NCI-H1417 (cell line): ENCODE measurements at regions not wholly inside any gene's neighbourhood (a gene's known extent, or its start where the extent isn't known, plus 50 kb on each side); places are given as distances from the start of the nearest gene placed in this dataset.

Experiments
- DNase-seq, 3 experiments: peaks; one replicate each; lab custom pipeline; 2025; lab: John Stamatoyannopoulos, UW

GRCh38 chr4:176843710-176844109 lies 51.0 kb upstream of the VEGFC start:
- no peak for DNase-seq

GRCh38 chr4:176844448-176844847 lies 51.7 kb upstream of the VEGFC start:
- DNase-seq, result no peak

DNA sequence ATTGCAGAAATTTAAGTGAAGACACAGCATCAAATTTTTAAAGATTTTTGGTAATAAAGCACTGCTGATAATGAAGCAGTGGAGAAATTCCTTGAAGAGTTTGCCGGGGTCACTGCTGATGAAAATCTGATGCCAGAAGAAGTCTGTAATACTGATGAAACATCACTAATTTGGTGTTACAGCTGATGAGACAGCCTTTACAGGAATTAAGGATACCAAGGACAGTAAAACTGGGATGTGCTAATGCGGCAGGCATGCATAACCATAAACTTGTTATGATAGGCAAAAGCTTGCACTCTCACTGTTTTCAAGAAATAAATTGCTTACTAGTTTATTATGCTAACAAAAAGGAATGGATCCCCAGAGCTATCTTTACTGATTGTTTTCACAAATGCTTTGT lies 52.9 kb upstream of the VEGFC start:
- DNase-seq, result no peak

- no peak for DNase-seq
These were observed 56.4 kb upstream of the VEGFC start for GRCh38 chr4:176849076-176849475.

DNA sequence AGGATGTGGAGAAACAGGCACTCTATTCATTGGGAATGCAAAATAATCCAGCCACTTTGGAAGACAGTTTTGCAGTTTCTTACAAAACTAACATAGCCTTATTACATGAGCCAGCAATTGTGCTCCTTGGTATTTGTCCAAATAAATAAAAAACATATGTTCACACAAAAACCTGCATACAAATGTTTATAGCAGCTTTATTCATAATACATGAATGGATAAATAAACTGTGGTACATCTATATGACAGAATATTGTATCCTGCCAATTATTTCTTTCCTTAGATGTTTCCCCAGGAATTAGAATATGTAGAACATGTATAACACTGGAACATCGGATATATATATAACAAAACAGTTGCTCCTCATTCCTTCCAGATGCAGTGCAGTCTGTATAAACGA lies 57.7 kb upstream of the VEGFC start:
- no peak for DNase-seq

DNA sequence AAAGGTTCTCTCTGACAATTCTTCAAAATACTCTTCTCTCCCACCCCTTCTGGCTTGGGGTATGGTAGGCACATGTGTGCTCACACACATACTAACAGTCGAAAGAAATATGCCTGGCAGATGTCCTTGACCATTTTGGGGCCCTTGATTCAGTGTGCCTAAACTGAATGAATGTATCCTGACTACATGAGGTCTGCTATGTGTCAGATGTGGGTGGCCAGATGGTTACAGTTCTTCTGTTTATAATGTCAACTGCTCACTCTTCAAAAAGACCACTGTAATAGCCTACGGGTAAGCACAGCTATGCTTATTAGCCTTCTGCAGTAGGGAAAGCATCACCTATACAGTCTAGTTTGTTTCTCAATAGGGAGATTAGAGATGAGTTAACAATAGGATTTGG lies 63.7 kb upstream of the VEGFC start:
- DNase-seq, result no peak

GRCh38 chr4:176858839-176859238 lies 66.1 kb upstream of the VEGFC start:
- peak in 1 of 3 experiments; percentile 11 for DNase-seq

DNA sequence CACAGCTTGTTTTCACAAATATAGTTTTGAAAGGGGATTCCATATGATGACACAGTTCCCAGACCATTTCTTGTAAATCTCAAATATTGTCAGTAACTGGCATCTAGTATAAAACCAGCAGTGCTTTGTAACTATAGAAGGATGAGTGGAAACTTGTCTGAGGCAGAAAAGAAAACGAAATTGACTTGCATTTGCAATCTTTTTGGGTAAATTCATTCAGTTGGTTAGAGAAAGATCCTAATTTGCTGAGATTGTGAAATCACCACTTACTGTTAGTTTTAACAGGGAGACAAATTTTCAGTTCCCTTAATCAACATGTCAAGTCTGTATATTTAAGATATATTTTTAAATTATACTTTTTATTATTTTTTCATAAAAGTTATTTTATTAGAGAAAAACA lies 71.5 kb upstream of the VEGFC start:
- no peak for DNase-seq

GRCh38 chr4:176868676-176869075 lies 76.0 kb upstream of the VEGFC start:
- DNase-seq, result no peak

DNA sequence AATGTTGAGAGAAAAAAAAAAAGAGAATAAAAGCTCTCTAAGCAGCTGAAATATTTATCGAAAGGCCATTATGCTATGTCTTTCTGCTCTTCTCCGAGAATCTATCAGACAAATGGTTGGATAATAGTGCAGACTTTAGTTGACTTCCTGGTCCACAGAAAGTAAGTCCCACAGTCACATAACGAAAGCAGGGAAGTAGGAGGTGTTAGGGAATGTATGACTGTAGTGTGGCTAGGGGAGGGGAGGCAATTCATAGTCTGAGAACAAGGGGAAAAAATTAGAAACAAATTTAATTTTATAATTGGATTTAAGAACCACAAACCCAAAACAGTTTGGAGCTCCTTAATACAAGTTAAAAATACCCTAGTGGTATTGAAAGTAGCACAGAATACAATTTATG lies 79.7 kb upstream of the VEGFC start:
- DNase-seq, result no peak

GRCh38 chr4:176874721-176875445 lies 82.2 kb upstream of the VEGFC start:
- no peak for DNase-seq

DNA sequence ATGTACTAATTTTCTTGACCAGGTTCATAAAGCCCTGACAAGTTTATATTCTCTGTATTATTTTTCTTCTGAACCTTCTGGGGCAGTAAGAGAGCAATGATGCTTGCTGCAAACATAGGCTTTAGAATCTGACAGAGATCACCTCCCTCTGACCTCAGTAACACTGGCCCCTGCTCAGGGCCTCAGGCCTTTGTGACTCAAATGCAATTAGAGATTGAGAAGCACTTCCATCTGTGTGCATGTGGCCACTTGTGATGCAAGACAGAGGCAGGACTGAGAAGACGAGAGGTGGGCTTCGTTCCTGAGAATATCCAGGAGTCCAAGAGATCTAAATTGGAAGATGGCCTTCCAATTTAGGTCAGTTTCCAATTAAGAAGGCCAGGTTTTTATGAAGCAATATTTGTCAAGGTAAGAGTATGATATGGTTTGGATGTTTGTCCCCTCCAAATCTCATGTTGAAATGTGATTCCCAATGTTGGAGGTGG lies 82.8 kb upstream of the VEGFC start:
- DNase-seq, result no peak

DNA sequence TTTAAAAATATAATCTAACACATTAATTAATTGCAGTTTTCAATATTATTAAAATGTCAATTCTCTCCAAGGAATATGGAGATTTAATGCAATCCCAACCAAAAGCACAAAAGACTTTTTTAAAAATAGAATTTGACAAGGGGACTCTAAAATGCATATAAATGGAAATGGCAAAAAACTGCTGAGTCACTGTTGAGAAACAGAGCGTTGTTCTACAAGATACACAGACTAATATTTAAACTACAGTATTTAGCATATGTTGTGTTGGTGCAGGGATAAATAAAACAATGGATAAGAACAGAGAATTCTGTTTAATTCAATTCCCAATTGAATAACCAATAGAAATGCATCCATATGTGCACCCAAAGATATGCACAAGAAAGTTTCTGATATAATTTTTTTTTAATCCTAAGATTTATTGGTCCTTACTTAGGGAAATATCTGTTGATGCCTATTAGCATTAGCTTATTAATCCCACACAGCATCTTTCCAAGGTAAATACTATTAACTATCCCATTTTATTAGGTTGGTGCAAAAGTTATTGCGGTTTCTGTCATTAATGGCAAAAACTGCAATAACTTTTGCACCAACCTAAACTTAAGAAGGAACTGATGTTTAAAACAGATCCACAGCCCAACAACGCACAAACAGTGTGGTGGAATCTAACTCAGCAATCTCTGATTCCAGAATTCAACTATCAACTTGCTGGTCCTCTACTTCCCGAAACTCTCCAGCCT lies 86.8 kb upstream of the VEGFC start:
- DNase-seq, result no peak

- DNase-seq, result no peak
These were observed 89.5 kb upstream of the VEGFC start for GRCh38 chr4:176882206-176882605.

- no peak for DNase-seq
These were observed 90.4 kb upstream of the VEGFC start for GRCh38 chr4:176883108-176883550.

DNA sequence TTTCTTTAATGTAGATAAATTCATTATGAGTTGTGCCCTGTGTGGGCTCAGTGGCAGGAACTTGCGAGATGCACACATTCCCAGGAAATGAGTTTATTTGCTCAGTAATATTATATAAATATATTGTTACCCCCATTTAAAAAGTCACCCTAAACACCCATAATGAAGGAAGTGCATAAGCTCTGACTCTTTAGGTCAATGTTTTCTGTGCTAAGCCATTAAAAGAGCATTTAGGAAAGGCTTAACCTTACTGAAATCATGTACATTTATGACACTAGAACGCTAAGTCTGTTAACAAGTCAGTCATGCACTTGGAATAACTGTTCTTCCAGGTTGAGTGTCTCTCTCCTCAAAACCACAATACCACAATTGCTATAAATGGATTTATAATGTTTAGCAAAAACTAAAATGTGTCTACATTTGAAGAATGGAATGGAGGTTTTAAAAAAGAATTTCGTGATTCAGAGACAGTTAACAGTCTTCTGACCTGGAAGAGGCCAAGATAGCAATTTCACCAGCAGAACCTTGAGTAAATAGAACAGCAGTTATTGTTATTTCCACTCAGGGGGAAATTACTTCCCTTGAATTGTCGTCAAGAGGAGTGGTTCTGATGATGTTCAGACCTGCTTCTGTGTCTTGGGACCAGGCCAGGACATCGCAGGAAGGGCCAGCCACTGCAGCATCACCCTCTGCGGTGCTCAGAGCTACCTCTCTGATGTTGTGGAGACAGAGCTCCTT lies 91.1 kb upstream of the VEGFC start:
- DNase-seq, result peak in 1 of 3 experiments; percentile 21

- DNase-seq, result no peak
These were observed 92.5 kb upstream of the VEGFC start for GRCh38 chr4:176885224-176885623.

DNA sequence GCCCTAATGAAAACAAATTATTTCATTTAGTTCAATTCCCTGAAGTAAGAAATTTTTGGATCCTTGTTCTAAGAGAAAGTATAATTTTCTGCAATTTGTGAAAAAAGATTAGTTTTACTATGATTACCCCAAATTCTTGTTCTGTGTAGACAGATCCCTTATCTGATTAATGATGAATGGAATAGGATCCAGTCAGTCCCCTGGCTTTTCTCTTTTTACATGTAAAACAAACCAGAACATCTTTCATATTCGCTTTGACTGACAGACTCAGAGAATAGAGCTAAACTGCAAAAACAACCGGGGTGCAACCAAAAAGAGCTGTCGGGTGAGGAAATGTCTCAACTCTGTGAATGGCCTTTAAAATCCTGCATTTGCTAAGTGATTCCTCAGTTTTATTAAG lies 93.4 kb upstream of the VEGFC start:
- no peak for DNase-seq

GRCh38 chr4:176889776-176890175 lies 97.1 kb upstream of the VEGFC start:
- no peak for DNase-seq

- DNase-seq, result no peak
These were observed 101.8 kb upstream of the VEGFC start for GRCh38 chr4:176894498-176894897.

DNA sequence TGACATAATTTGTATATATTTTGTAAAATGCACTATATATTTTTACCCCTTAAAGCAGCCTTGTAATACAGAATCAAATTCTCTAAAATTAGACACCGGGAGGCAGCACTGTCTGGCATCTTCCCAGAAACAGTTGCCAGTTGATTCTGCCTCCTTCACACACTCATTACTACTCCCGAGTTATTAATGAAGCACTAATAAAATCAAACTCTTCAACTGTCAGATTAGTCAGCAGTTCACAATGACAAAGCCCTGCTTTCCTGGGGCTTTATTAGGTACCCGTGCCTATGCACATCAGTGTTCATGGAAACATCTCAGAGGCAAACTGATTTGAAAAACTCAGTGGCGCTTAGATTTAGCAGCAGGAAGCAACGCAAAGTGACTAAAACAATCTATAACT lies 103.5 kb upstream of the VEGFC start:
- peak in 1 of 3 experiments; percentile 8 for DNase-seq

- no peak for DNase-seq
These were observed 104.5 kb upstream of the VEGFC start for GRCh38 chr4:176897226-176897625.

- no peak for DNase-seq
These were observed 106.1 kb upstream of the VEGFC start for GRCh38 chr4:176898791-176899190.
